ENCODE measurements at regions not wholly inside any gene's neighbourhood (a gene's known extent, or its start where the extent isn't known, plus 50 kb on each side); places are given as distances from the start of the nearest gene placed in this dataset.

DNA sequence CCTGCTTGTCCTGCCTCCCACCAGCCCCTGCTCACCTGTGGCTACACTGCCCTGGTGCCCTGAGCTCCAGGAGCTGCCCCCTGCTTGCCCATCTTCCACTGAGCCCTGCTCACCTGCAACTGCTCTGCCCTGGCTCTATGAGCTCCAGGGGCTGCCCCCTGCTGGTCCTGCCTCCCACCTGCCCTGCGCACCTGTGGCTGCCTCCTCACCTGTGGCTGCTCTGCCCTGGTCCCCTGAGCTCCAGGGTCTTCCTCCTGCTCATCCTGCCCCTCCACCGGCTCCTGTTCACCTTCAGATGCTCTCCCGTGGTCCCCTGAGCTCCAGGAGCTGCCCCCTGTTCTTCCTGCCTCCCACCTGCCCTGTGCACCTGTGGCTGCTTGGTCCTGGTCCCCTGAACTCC, 247.6 kb downstream of the TMEM121 start:
- no peak for TF ChIP-seq ETS1 (IDR thresholded peaks at IDR 0.05)
- TF ChIP-seq, protein P1, sequence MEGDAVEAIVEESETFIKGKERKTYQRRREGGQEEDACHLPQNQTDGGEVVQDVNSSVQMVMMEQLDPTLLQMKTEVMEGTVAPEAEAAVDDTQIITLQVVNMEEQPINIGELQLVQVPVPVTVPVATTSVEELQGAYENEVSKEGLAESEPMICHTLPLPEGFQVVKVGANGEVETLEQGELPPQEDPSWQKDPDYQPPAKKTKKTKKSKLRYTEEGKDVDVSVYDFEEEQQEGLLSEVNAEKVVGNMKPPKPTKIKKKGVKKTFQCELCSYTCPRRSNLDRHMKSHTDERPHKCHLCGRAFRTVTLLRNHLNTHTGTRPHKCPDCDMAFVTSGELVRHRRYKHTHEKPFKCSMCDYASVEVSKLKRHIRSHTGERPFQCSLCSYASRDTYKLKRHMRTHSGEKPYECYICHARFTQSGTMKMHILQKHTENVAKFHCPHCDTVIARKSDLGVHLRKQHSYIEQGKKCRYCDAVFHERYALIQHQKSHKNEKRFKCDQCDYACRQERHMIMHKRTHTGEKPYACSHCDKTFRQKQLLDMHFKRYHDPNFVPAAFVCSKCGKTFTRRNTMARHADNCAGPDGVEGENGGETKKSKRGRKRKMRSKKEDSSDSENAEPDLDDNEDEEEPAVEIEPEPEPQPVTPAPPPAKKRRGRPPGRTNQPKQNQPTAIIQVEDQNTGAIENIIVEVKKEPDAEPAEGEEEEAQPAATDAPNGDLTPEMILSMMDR (conservative IDR thresholded peaks at IDR 0.05; ENCODE audit: low read depth in 2 of 2) = no peak
- no peak for TF ChIP-seq EZH2 (IDR thresholded peaks at IDR 0.05; ENCODE audit: low read depth, unreplicated experiment)
- TF ChIP-seq, protein P2, sequence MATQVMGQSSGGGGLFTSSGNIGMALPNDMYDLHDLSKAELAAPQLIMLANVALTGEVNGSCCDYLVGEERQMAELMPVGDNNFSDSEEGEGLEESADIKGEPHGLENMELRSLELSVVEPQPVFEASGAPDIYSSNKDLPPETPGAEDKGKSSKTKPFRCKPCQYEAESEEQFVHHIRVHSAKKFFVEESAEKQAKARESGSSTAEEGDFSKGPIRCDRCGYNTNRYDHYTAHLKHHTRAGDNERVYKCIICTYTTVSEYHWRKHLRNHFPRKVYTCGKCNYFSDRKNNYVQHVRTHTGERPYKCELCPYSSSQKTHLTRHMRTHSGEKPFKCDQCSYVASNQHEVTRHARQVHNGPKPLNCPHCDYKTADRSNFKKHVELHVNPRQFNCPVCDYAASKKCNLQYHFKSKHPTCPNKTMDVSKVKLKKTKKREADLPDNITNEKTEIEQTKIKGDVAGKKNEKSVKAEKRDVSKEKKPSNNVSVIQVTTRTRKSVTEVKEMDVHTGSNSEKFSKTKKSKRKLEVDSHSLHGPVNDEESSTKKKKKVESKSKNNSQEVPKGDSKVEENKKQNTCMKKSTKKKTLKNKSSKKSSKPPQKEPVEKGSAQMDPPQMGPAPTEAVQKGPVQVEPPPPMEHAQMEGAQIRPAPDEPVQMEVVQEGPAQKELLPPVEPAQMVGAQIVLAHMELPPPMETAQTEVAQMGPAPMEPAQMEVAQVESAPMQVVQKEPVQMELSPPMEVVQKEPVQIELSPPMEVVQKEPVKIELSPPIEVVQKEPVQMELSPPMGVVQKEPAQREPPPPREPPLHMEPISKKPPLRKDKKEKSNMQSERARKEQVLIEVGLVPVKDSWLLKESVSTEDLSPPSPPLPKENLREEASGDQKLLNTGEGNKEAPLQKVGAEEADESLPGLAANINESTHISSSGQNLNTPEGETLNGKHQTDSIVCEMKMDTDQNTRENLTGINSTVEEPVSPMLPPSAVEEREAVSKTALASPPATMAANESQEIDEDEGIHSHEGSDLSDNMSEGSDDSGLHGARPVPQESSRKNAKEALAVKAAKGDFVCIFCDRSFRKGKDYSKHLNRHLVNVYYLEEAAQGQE (IDR thresholded peaks at IDR 0.05; ENCODE audit: unreplicated experiment) = no peak
- TF ChIP-seq CREB1 (CRISPR knock-in tag; IDR thresholded peaks at IDR 0.05; ENCODE audit: low read depth) = no peak
- no peak for TF ChIP-seq POLR2AphosphoS5 (IDR thresholded peaks at IDR 0.05; ENCODE audit: low read depth)
- TF ChIP-seq NANOG (IDR thresholded peaks at IDR 0.05; ENCODE audit: borderline replicate concordance) = no peak
- no peak for TF ChIP-seq EZH2phosphoT487 (IDR thresholded peaks at IDR 0.05; ENCODE audit: unreplicated experiment)
- no peak for TF ChIP-seq STAT1 (IDR thresholded peaks at IDR 0.05; ENCODE audit: unreplicated experiment)
